ENCODE measurements at regions not wholly inside any gene's neighbourhood (a gene's known extent, or its start where the extent isn't known, plus 50 kb on each side); places are given as distances from the start of the nearest gene placed in this dataset.
"Not testable (repeated sequence)": the region's sequence is repeated elsewhere in the genome, so short reads cannot be mapped to it uniquely, and the experiment has no call there.

GRCh38 chr15:95129574-95129973, 898.2 kb downstream of the MCTP2 start:
- DNase-seq = no peak

DNA sequence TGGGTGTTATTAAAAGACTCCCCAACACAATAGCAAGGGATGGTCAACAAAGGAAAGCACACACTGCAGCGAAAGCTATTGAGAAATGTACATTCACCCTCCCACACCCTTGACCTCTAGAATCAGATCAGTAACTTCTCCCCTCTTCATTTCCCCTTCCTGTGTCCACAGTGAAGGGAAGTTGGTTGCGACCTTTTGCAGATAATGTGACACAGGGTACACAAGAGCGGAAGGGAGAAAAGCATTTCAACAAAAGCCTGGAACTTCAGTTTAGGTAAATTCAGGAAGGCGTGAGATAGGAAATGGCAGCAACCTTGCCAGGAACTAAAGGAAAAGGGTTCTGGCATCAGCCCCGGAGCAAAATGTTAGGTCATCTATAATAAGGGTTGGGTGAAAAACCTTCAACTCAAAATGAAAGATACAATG, 899.8 kb downstream of the MCTP2 start:
- no peak for DNase-seq

- DNase-seq = no peak
Measured at GRCh38 chr15:95132774-95133173, 901.4 kb downstream of the MCTP2 start.

- no peak for DNase-seq
Measured at GRCh38 chr15:95134431-95135110, 903.2 kb downstream of the MCTP2 start.

DNA sequence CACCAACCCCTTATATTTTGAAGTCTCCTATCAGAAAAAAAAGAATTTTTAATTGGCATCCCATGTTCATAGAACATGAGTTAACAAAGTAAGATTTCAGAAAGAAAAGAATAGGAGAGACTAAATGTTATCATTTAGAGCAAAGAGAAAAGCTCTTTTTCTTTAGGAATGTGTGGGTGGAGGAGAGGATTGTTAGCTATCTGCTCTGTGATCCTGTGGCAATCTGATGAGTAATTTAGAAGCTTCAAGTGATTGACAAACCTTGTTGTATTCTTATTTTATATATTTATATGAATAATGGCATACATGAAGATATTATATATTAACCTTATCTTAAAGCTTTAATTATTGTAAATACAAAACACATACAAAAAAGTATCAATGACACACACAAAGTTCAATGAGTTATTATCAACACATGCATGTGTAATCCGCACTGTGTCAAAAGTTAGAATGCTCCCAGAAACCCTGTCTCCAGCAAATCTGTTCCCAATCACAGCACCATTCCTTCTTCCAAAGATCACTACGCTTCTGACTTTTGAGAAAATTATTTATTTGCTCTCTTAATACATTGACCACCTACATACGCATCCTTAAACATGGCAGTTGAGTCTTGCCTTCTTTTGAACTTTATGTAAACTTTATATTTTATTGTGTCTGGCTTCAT, 907.4 kb downstream of the MCTP2 start:
- DNase-seq = no peak

- no peak for DNase-seq
Measured at GRCh38 chr15:95141486-95141885, 910.1 kb downstream of the MCTP2 start.

DNA sequence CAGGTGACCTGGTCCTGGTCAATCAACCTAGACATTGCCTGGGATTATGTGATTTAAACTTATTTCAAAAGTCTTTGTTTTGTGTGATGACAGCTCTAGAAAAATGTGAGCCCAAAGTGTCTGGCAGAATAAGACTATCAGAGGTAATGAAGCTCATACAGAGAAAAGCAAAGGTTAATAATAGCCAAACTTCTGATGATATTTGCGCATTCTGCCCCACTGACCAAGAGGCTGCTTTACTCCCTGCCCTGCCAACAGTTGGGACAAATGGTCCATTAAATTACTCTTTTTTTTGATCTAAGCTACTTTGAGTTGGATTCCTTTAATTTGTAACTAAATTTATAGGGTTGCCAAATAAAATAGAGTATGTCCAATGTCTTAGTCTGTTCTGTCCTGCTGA, 911.2 kb downstream of the MCTP2 start:
- no peak for DNase-seq

- no peak for DNase-seq
Measured at GRCh38 chr15:95146481-95146880, 915.1 kb downstream of the MCTP2 start.

- no peak for DNase-seq
Measured at GRCh38 chr15:95148183-95148582, 916.8 kb downstream of the MCTP2 start.

GRCh38 chr15:95149036-95149435, 917.7 kb downstream of the MCTP2 start:
- DNase-seq = no peak

DNA sequence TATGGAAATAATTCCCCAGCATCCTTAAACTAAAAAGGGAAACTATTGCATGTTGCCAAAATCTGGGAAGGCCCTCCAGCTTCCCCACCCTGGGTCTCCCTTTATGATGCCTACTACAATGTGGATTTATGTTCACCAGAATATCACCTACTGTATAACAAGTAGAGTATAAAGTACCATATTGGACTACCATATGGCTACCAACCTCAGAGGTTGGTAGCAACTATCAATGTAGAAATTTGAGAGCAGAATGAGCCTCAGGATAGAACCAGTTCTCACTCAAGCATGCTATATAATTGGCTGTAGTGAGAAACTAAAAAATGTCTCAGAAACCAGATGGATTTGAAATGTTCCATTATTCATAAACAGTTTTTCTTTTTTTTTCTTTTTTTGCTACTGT, 918.4 kb downstream of the MCTP2 start:
- no peak for DNase-seq

- no peak for DNase-seq
Measured at GRCh38 chr15:95150466-95150865, 919.1 kb downstream of the MCTP2 start.

GRCh38 chr15:95152741-95153140, 921.4 kb downstream of the MCTP2 start:
- DNase-seq = no peak

- not testable (repeated sequence) for DNase-seq
Measured at GRCh38 chr15:95153201-95153600, 921.8 kb downstream of the MCTP2 start.

DNA sequence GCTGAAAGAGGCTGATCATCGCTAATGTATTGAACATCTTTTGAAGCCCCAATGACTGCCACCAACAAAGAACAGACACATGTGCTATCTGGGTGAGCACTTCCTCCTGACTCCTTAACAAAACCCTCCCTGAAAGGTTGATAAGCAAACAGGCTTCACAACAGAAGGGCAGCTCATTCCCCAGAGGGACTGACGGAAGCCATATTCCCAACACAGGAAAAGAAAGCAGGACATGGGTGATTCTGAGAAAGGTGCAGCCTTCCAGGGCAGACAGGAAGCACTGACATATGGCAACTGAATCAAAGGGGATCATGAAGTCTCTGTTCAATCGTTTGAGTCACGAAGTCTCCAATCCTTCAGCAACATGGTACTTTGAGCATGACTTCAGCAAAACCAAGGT, 929.0 kb downstream of the MCTP2 start:
- no peak for DNase-seq

GRCh38 chr15:95162069-95162468, 930.7 kb downstream of the MCTP2 start:
- DNase-seq = no peak

DNA sequence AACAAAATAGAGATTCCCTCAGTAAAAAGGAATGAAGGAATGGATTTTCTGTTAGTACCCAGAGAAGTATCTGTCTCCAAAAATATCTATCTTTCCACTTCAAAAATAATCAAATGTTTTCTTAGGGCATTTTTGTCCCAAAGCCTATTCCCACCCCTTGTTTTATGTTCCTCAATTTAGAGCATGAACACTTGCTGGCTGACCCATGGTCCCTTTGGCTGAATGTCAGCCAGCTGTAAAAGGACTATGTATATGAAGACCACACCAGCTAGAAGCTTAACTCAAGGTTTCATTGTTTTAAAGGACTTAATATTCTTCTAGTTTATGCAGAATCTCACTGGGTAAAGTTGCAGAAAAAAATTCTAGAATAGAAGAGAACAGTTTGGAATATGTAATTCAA, 931.2 kb downstream of the MCTP2 start:
- DNase-seq = no peak

- DNase-seq = peak in 1 of 56 donors; percentile 6
Measured at GRCh38 chr15:95162967-95163531, 931.7 kb downstream of the MCTP2 start.

- DNase-seq = no peak
Measured at GRCh38 chr15:95168152-95168551, 936.8 kb downstream of the MCTP2 start.

DNA sequence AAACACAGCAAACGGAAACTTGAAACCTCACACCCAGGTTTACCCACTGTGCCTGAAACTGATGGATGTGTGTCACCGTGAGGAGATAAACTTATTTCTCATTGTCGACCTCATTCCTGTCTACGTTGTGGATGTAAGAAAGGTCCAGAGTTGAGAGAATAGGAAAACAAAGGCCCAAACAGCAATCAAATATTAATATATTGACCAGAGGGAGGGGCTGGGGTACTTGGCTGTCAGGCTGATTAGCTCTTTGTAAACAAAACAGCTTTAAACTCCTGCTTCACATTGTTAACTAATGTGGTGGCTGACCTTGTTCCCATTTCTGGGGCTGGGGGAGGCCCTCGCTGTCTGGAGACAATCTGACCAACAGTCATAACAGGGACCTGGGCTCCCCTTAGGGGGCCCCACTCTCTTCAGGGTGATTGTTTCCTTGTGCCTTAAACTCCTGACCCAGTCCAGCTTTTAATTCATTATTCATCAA, 937.6 kb downstream of the MCTP2 start:
- DNase-seq = no peak

DNA sequence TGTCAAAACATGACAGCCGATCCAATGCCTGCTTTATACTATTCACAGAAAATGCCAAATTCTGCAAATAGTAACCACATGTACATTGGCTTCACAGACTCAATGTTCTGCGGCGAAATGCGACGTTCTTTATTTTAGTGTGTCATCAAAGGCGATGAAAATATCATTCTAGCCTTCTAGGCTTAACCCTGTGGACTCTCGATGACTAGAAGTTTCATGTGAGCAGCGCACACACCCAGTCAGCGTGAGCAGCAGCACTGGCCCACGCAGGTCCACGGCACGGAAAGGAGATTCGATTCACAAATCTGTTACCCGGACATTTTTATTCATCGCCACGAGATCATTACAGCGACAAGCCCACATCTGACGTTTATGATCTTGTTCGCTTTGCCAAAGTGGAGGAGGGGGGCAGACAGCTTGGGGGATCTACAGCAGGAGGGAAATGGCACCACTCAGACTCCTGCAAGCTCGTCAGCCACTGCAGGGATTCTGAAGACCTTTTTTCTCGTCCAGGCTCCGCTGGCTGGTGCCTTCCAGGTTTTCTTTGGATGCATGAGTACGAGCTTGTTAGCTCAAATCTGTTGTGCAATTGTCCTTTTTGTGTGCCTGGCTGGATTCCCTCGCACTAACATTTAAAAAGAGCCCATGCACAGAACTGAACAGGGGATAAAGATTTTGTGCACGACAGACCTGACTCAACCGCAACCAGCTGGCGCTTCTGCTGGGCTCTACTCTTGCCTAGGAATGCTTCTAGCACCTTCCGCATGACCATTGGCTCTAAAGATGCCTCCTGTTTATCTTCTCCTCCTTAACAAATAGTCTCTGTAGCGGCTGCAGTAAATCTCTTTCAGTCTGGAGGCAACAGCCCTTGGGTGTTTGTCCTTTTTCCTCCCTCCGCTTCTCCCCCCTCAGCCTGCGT, 938.4 kb downstream of the MCTP2 start:
- DNase-seq = peak in 29 of 56 donors; percentile 1 to 54 (median 14)

Measured in amygdala (tissue), 56 donors.